Activated T-helper 1 cell treated with anti-CD3 and anti-CD28 coated beads, Interleukin-12 subunit alpha, Interleukin-12 subunit beta, Interleukin-2, Interleukin-4 antibody, amounts not matched to agents 30 ng/mL and 10 ng/mL and 1 ng/mL, durations not matched to agents 14 hours and 24 hours and 36 hours (primary cell): ENCODE measurements at regions not wholly inside any gene's neighbourhood (a gene's known extent, or its start where the extent isn't known, plus 50 kb on each side); places are given as distances from the start of the nearest gene placed in this dataset.
"Not testable (repeated sequence)": the region's sequence is repeated elsewhere in the genome, so short reads cannot be mapped to it uniquely, and the experiment has no call there.

ENCODE experiments used
- DNase-seq: peaks from one replicate; pipeline ENCODE4 v3.0.0; 2021; ENCODE audit warnings: low spot score
- H3K27ac Mint-ChIP-seq: one replicate; pipeline ENCODE4 v1.8.0; 2021; ENCODE audit warnings: mild to moderate bottlenecking, mixed read lengths
- H3K27me3 Mint-ChIP-seq: one replicate; pipeline ENCODE4 v1.8.0; 2022; ENCODE audit warnings: mild to moderate bottlenecking, moderate library complexity, mixed read lengths; ENCODE audit not compliant: insufficient read depth
- H3K36me3 Mint-ChIP-seq: one replicate; pipeline ENCODE4 v1.8.0; 2021; ENCODE audit warnings: low read depth, mixed read lengths
- H3K4me1 Mint-ChIP-seq: one replicate; pipeline ENCODE4 v1.8.0; 2021; ENCODE audit warnings: low read depth, mixed read lengths
- H3K4me3 Mint-ChIP-seq: one replicate; pipeline ENCODE4 v1.8.0; 2021; ENCODE audit warnings: mild to moderate bottlenecking, moderate library complexity, mixed read lengths
- H3K9me3 Mint-ChIP-seq: one replicate; pipeline ENCODE4 v1.8.0; 2021; ENCODE audit warnings: mixed read lengths
- intact Hi-C: fragments of 100-400 bp; cut with micrococcal nuclease; formaldehyde crosslinking; loops from one replicate; pipeline ENCODE4 v1.15.1; 2024

- no peaks in the 10 kb centered on the region for H3K9me3 Mint-ChIP-seq
- no peak overlapping the region for H3K27ac Mint-ChIP-seq
- intact Hi-C loops, result no loop called here
- H3K36me3 Mint-ChIP-seq, result no peaks in the 10 kb centered on the region
- no peaks in the 10 kb centered on the region for H3K27me3 Mint-ChIP-seq
- DNase-seq, result no peak
- no peaks in the 10 kb centered on the region for H3K4me1 Mint-ChIP-seq
- no peak overlapping the region for H3K4me3 Mint-ChIP-seq
These were observed 226.5 kb upstream of the GPR149 start for GRCh38 chr3:154656486-154656885.

- Mint-ChIP-seq H3K36me3 (no peaks in the 10 kb centered on the region), H3K9me3 (peaks cover 3% of the 10 kb centered on the region), H3K27me3 (no peaks in the 10 kb centered on the region), H3K4me1 (no peaks in the 10 kb centered on the region), H3K27ac (no peak overlapping the region), H3K4me3 (no peak overlapping the region)
- DNase-seq, result no peak
- intact Hi-C loops, result no loop called here
These were observed 212.2 kb upstream of the GPR149 start for GRCh38 chr3:154642145-154642544.

DNA sequence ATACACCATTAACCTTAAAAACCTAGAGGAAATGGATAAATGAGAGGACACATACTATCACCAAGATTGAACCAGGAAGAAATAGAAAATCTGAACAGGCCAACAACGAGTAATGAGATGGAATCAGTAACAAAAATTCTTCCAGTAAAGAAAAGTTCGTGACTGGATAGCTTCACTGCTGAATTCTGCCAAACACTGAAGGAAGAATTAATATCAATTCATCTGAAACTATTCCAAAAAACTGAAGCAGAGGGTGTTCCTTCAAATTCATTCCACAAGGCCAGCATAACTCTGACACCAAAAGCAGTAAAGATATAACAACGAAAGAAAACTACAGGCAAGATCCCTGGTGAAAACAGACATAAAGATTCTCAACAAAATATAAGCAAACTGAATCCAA, 195.8 kb upstream of the GPR149 start:
- intact Hi-C loops, result no loop called here
- peaks cover 5% of the 10 kb centered on the region for H3K9me3 Mint-ChIP-seq
- H3K27me3 Mint-ChIP-seq, result no peaks in the 10 kb centered on the region
- no peak for DNase-seq
- H3K4me1 Mint-ChIP-seq, result no peaks in the 10 kb centered on the region
- no peaks in the 10 kb centered on the region for H3K36me3 Mint-ChIP-seq
- H3K27ac Mint-ChIP-seq, result no peak overlapping the region
- H3K4me3 Mint-ChIP-seq, result no peak overlapping the region

GRCh38 chr3:154619621-154620020, 189.6 kb upstream of the GPR149 start:
- H3K36me3 Mint-ChIP-seq, H3K9me3 Mint-ChIP-seq, intact Hi-C loops, DNase-seq, H3K4me1 Mint-ChIP-seq, H3K4me3 Mint-ChIP-seq, H3K27me3 Mint-ChIP-seq, H3K27ac Mint-ChIP-seq: not testable (repeated sequence)

DNA sequence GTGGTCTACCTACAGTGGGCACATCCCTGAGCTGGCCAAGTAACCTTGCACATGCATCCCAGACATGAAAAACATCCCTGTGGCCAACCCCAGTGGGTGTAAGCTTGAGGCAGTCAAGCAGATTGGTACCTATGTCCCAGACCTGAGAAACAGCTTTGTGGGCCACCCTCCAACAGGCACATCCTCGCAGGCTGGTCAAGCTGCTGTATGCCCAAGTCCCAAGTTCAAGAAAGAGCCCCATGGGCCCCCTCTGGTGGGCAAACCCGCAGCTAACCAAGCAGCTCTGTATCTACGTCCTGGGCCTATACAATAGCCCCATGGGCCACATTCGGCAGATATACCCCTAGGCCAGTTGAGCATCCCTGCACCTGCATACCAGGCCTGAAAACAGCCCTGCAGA, 186.3 kb upstream of the GPR149 start:
- Mint-ChIP-seq H3K27ac (no peak overlapping the region), H3K27me3 (no peaks in the 10 kb centered on the region), H3K36me3 (no peaks in the 10 kb centered on the region), H3K4me1 (no peaks in the 10 kb centered on the region), H3K4me3 (no peak overlapping the region), H3K9me3 (peaks cover 5% of the 10 kb centered on the region)
- no peak for DNase-seq
- intact Hi-C loops, result no loop called here

DNA sequence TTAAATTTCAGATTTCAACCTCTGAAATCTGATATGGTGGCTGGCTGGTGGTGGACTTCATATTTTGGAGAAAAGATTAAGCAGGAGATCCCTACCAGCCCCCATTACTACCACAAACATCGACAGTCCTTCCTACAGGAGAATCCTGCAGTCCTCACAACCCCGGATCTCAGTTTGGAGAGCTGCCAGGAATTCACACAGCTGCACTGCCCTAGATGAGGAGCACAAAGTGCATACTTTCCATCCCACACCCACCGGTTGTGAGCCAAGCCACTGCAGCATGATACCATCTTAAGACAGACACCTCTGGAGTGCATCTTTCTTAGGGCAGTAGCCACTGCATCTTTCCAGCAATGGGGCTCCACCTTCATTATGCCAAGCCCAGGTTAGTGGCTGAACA, 185.5 kb upstream of the GPR149 start:
- intact Hi-C loops, result no loop called here
- no peaks in the 10 kb centered on the region for H3K36me3 Mint-ChIP-seq
- no peaks in the 10 kb centered on the region for H3K27me3 Mint-ChIP-seq
- H3K4me1 Mint-ChIP-seq, result no peaks in the 10 kb centered on the region
- H3K9me3 Mint-ChIP-seq, result peaks cover 5% of the 10 kb centered on the region
- H3K4me3 Mint-ChIP-seq, result no peak overlapping the region
- DNase-seq, result no peak
- H3K27ac Mint-ChIP-seq, result no peak overlapping the region

DNA sequence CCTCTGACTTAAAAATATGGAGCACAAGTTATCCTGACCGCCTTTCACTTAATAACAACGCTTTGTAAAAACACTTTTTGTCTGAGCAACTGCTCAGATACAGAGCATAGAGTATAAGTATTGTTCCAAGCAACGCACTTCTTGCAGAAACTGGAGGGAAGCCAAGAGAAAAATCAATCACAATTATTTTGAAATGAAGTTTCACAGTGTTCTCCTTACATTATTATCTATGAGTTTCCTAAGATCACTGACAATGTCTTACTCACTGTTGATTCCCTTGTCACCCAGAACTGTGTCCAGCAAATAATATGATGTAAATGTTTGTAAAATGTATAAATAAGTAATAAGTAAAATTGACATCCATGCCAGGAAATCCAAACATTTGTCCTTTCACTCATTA, 184.6 kb upstream of the GPR149 start:
- H3K27me3 Mint-ChIP-seq, result no peaks in the 10 kb centered on the region
- H3K27ac Mint-ChIP-seq, result no peak overlapping the region
- no peaks in the 10 kb centered on the region for H3K4me1 Mint-ChIP-seq
- H3K36me3 Mint-ChIP-seq, result no peaks in the 10 kb centered on the region
- intact Hi-C loops, result no loop called here
- DNase-seq, result no peak
- H3K9me3 Mint-ChIP-seq, result peaks cover 5% of the 10 kb centered on the region
- H3K4me3 Mint-ChIP-seq, result no peak overlapping the region

DNA sequence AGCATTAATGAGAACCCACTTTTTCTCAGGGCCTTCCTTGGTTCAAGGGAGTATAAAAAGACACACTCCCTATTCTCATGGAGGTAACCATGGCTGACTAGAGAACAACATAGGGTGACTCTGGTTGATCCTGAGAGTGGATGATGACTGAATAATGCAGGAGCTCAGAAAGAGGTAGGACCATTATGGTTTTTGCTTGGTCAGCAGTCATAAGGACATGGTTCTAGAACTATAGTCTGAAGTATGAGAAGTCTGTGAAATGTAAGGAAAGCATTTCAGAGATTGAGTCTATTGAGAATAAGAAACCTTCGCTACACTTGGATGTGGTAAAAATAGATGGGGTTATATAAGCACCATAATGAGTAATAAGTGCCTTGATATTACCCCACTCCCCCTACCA, 184.1 kb upstream of the GPR149 start:
- Mint-ChIP-seq H3K4me1 (no peaks in the 10 kb centered on the region), H3K36me3 (no peaks in the 10 kb centered on the region), H3K4me3 (no peak overlapping the region), H3K27me3 (no peaks in the 10 kb centered on the region), H3K27ac (no peak overlapping the region), H3K9me3 (peaks cover 5% of the 10 kb centered on the region)
- intact Hi-C loops, result no loop called here
- no peak for DNase-seq

DNA sequence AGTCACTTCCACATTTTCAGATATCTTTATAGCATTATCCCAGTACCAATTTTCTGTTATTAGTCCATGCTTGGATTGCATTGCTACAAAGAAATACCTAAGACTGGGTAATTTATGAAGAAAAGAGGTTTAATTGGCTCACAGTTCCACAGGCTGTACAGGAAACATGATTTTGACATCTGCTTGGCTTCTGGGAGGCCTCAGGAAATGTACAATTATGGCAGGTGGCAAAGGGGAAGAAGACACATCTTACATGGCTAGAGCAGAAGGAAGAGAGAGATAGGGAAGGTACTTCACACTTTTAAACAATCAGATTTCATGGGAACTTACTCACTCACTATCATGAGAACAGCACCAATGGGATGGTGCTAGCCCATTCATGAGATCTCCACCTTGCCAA, 172.3 kb upstream of the GPR149 start:
- Mint-ChIP-seq H3K27me3 (no peaks in the 10 kb centered on the region), H3K4me3 (no peak overlapping the region), H3K9me3 (peaks cover 6% of the 10 kb centered on the region), H3K4me1 (no peaks in the 10 kb centered on the region), H3K27ac (no peak overlapping the region), H3K36me3 (no peaks in the 10 kb centered on the region)
- no peak for DNase-seq
- intact Hi-C loops, result no loop called here

- no peak overlapping the region for H3K27ac Mint-ChIP-seq
- no peak overlapping the region for H3K4me3 Mint-ChIP-seq
- H3K27me3 Mint-ChIP-seq, result no peaks in the 10 kb centered on the region
- H3K9me3 Mint-ChIP-seq, result peaks cover 6% of the 10 kb centered on the region
- intact Hi-C loops, result no loop called here
- H3K4me1 Mint-ChIP-seq, result no peaks in the 10 kb centered on the region
- H3K36me3 Mint-ChIP-seq, result no peaks in the 10 kb centered on the region
- no peak for DNase-seq
These were observed 168.2 kb upstream of the GPR149 start for GRCh38 chr3:154598166-154598565.

DNA sequence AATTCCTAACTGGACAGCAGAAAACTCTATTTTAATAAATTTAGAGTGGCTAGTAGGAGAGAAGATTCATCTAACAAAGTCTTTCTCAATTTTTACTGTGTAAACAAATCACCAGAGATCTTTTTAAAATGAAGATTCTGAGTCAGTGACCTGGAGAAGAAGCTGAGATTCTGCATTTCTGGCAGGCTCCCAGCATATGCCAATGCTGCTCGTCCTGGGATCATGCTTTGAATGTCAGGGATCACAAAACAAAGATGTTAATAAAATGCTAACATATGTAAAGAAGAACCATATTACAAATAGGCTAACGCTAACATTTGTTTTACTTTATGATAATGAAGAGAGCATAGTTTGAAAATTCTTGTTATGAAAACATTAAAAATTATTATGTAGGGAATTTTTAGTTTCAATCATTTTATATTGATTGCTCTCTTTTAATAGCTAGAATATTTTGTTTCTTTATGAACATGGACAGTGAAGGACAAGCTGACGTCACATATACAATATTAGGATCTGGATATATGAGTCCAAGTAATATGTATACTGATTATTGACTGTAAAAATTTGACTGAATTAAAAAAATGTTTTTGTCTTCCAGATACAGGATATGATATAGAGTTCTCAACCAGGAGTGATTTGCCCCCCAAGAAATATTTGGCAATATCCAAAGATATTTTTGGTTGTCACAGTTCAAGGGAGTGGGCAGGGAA, 160.8 kb upstream of the GPR149 start:
- Mint-ChIP-seq H3K4me1 (no peaks in the 10 kb centered on the region), H3K9me3 (no peaks in the 10 kb centered on the region), H3K27ac (no peak overlapping the region), H3K27me3 (no peaks in the 10 kb centered on the region), H3K4me3 (no peak overlapping the region), H3K36me3 (no peaks in the 10 kb centered on the region)
- no peak for DNase-seq
- intact Hi-C loops, result no loop called here

- no peak overlapping the region for H3K4me3 Mint-ChIP-seq
- H3K9me3 Mint-ChIP-seq, result no peaks in the 10 kb centered on the region
- intact Hi-C loops, result no loop called here
- no peaks in the 10 kb centered on the region for H3K4me1 Mint-ChIP-seq
- H3K27ac Mint-ChIP-seq, result no peak overlapping the region
- no peaks in the 10 kb centered on the region for H3K27me3 Mint-ChIP-seq
- no peaks in the 10 kb centered on the region for H3K36me3 Mint-ChIP-seq
- no peak for DNase-seq
These were observed 158.8 kb upstream of the GPR149 start for GRCh38 chr3:154588831-154589230.

DNA sequence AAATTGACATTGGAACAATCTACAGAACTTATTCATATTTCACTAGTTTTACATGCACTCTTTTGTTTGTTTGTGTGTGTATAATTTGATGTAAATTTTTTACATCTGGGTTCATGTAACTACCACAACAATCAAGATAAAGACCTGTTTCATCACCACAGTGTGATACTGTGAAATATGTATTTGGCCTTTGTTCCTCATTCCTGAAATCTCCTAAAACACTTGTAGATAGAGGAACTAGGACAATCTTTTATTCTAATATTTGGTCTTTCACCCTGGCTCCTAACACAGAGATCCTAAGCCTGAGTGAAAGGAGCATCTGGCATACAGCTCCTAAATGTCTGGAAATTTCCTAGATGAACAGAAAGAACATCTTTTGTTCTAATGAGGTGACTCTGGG, 155.0 kb upstream of the GPR149 start:
- intact Hi-C loops, result no loop called here
- DNase-seq, result no peak
- H3K9me3 Mint-ChIP-seq, result no peaks in the 10 kb centered on the region
- no peaks in the 10 kb centered on the region for H3K27me3 Mint-ChIP-seq
- H3K4me1 Mint-ChIP-seq, result no peaks in the 10 kb centered on the region
- no peak overlapping the region for H3K27ac Mint-ChIP-seq
- H3K36me3 Mint-ChIP-seq, result no peaks in the 10 kb centered on the region
- no peak overlapping the region for H3K4me3 Mint-ChIP-seq

DNA sequence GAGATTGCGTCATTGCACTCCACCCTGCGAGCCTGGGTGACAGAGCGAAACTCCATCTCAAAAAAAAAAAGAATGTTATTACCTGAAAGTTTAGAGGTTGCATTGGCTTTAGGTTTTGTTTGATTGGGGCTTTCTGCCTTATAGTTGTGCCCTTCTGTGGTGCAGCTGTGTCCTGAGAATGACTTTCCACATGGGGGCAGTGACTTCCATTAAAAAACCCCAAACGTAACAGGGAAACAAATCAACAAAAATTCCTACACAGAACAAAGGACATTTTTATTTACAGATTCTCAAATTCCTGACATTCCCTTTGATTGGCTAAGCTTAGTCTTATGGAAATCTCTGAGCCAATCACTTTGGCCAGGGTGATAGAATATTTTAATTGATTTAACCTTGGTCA, 154.1 kb upstream of the GPR149 start:
- Mint-ChIP-seq H3K27ac (no peak overlapping the region), H3K9me3 (no peaks in the 10 kb centered on the region), H3K4me1 (no peaks in the 10 kb centered on the region), H3K4me3 (no peak overlapping the region), H3K36me3 (no peaks in the 10 kb centered on the region), H3K27me3 (no peaks in the 10 kb centered on the region)
- intact Hi-C loops, result no loop called here
- no peak for DNase-seq
